Smooth muscle cell (in vitro differentiated cells): ENCODE measurements at regions not wholly inside any gene's neighbourhood (a gene's known extent, or its start where the extent isn't known, plus 50 kb on each side); places are given as distances from the start of the nearest gene placed in this dataset.

Experiments used
- DNase-seq: peaks from one replicate; lab custom pipeline; 2025; ENCODE audit not compliant: unreplicated experiment; lab: John Stamatoyannopoulos, UW
- H2AFZ ChIP-seq: fragments of 200-600 bp; sonication (generic); 2 replicates; pipeline ENCODE4 v1.6.0; 2016; ENCODE audit warnings: antibody characterized with exemption, low read depth, mild to moderate bottlenecking
- H3F3A ChIP-seq: fragments of 200-600 bp; sonication (generic); 2 replicates; pipeline ENCODE4 v1.6.0; 2017; ENCODE audit warnings: antibody characterized with exemption, low read depth
- H3K27ac ChIP-seq: fragments of 200-600 bp; sonication (generic); 2 replicates; pipeline ENCODE4 v1.5.1; 2016; ENCODE audit warnings: low read depth, mild to moderate bottlenecking
- H3K27me3 ChIP-seq: fragments of 200-600 bp; sonication (generic); 2 replicates; pipeline ENCODE4 v1.6.1; 2016; ENCODE audit warnings: low read depth, mild to moderate bottlenecking
- H3K36me3 ChIP-seq: fragments of 200-600 bp; sonication (generic); 2 replicates; pipeline ENCODE4 v1.5.1; 2016; ENCODE audit warnings: low read depth
- H3K4me1 ChIP-seq: fragments of 200-600 bp; sonication (generic); 2 replicates; pipeline ENCODE4 v1.5.1; 2016; ENCODE audit warnings: low read depth
- H3K4me2 ChIP-seq: fragments of 200-600 bp; sonication (generic); 2 replicates; pipeline ENCODE4 v1.6.0; 2016; ENCODE audit warnings: mild to moderate bottlenecking
- H3K4me3 ChIP-seq: fragments of 200-600 bp; sonication (generic); 2 replicates; pipeline ENCODE4 v1.5.1; 2016; ENCODE audit warnings: mild to moderate bottlenecking
- H3K79me2 ChIP-seq: fragments of 200-600 bp; sonication (generic); 2 replicates; pipeline ENCODE4 v1.6.0; 2016; ENCODE audit warnings: low read depth, mild to moderate bottlenecking
- H3K9ac ChIP-seq: fragments of 200-600 bp; sonication (generic); 2 replicates; pipeline ENCODE4 v1.6.0; 2016; ENCODE audit warnings: low read depth
- H3K9me3 ChIP-seq: fragments of 200-600 bp; sonication (generic); replicated peaks from 2 replicates; pipeline ENCODE4 v1.5.1; 2016; ENCODE audit warnings: low read depth
- H4K20me1 ChIP-seq: fragments of 200-600 bp; sonication (generic); 2 replicates; pipeline ENCODE4 v1.6.0; 2016; ENCODE audit warnings: low read depth
- CTCF ChIP-seq: fragments of 200-600 bp; sonication (generic); IDR thresholded peaks from 2 replicates; pipeline ENCODE4 v1.5.1; 2017; ENCODE audit warnings: borderline replicate concordance, mild to moderate bottlenecking, antibody characterized with exemption; ENCODE audit not compliant: insufficient read depth, poor library complexity, severe bottlenecking
- WGBS: methylation state at CpG from one replicate; pipeline ENCODE4 v1.1.7; 2016; ENCODE audit warnings: low lambda C conversion rate; 5-methylcytosine and 5-hydroxymethylcytosine counted together

- Histone ChIP-seq H3K4me1 (no peaks in the 10 kb centered on the region), H3K4me3 (no peak overlapping the region), H3K79me2 (no peaks in the 10 kb centered on the region), H3K36me3 (no peaks in the 10 kb centered on the region), H3F3A (no peaks in the 10 kb centered on the region), H3K4me2 (peak overlapping the region; percentile 3), H3K9me3 (no peaks in the 10 kb centered on the region), H2AFZ (peak overlapping the region; percentile 66), H3K27me3 (no peaks in the 10 kb centered on the region), H3K9ac (no peak overlapping the region), H4K20me1 (no peaks in the 10 kb centered on the region), H3K27ac (peak overlapping the region; percentile 12)
- no peak for TF ChIP-seq CTCF
- no peak for DNase-seq
- 87% methylated on average over 2 of the region's 2 CpGs for WGBS
Observed at GRCh38 chr5:21263361-21263760, 1275.4 kb upstream of the CDH18 start.

GRCh38 chr5:21254161-21254560, 1266.2 kb upstream of the CDH18 start:
- no peak overlapping the region for H3K4me3 ChIP-seq
- H3K4me1 ChIP-seq, result no peaks in the 10 kb centered on the region
- 95% methylated on average over 3 of the region's 3 CpGs for WGBS
- no peaks in the 10 kb centered on the region for H4K20me1 ChIP-seq
- H3K27ac ChIP-seq, result no peak overlapping the region
- H3K36me3 ChIP-seq, result no peaks in the 10 kb centered on the region
- no peaks in the 10 kb centered on the region for H3F3A ChIP-seq
- H2AFZ ChIP-seq, result no peak overlapping the region
- H3K9ac ChIP-seq, result no peak overlapping the region
- TF ChIP-seq CTCF, result no peak
- no peaks in the 10 kb centered on the region for H3K9me3 ChIP-seq
- H3K27me3 ChIP-seq, result no peaks in the 10 kb centered on the region
- no peak overlapping the region for H3K4me2 ChIP-seq
- DNase-seq, result no peak
- no peaks in the 10 kb centered on the region for H3K79me2 ChIP-seq

DNA sequence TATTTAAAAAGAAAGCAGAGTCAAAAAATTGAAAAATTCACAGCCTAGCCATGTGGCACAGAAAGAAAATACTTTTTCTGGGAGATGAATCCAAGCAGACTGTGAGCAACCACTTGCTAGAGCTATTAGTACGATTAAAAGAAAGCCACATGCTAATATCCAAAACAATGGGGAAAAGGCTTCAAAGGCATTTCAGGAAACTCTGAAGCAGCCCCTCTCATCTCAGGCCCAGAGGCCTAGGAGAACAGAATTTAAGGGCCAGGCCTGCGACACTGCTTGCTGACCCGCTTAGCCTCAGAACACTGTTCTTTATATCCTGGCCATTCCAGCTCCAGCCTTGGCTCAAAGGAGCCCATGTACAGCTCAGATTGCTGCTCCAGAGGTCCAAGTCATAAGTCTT, 1257.0 kb upstream of the CDH18 start:
- 49% methylated on average over 3 of the region's 3 CpGs for WGBS
- no peak overlapping the region for H3K9ac ChIP-seq
- H3K4me1 ChIP-seq, result no peaks in the 10 kb centered on the region
- H3K4me2 ChIP-seq, result no peak overlapping the region
- TF ChIP-seq CTCF, result no peak
- H3K79me2 ChIP-seq, result no peaks in the 10 kb centered on the region
- no peaks in the 10 kb centered on the region for H3K36me3 ChIP-seq
- H3K27ac ChIP-seq, result no peak overlapping the region
- H3K27me3 ChIP-seq, result no peaks in the 10 kb centered on the region
- DNase-seq, result no peak
- H3K4me3 ChIP-seq, result no peak overlapping the region
- H2AFZ ChIP-seq, result no peak overlapping the region
- H4K20me1 ChIP-seq, result no peaks in the 10 kb centered on the region
- no peaks in the 10 kb centered on the region for H3K9me3 ChIP-seq
- no peaks in the 10 kb centered on the region for H3F3A ChIP-seq

DNA sequence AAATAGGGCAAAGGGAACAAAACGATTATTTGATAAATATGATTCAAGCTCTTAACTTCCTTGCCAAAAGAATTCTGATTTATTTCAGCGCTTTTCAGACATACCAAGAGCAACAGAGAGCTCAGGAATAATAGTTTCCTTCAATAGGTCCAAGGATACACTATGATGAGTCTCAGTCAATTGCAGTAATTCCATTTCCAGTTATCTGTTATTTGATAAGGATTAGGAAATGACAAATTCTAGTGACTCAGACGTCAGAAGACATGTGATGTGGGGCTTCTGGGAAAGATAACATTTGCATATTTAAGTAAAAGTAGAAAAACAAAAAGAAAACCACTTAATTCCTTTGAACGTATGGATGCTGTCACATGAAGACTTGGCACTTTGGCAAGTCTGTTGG, 1250.8 kb upstream of the CDH18 start:
- no peaks in the 10 kb centered on the region for H3K4me1 ChIP-seq
- H3F3A ChIP-seq, result no peaks in the 10 kb centered on the region
- no peaks in the 10 kb centered on the region for H3K79me2 ChIP-seq
- no peaks in the 10 kb centered on the region for H4K20me1 ChIP-seq
- no peaks in the 10 kb centered on the region for H3K27me3 ChIP-seq
- DNase-seq, result no peak
- H2AFZ ChIP-seq, result no peak overlapping the region
- no peaks in the 10 kb centered on the region for H3K9me3 ChIP-seq
- H3K36me3 ChIP-seq, result no peaks in the 10 kb centered on the region
- H3K4me2 ChIP-seq, result no peak overlapping the region
- H3K4me3 ChIP-seq, result no peak overlapping the region
- no peak overlapping the region for H3K9ac ChIP-seq
- no peak for TF ChIP-seq CTCF
- peak overlapping the region; percentile 83 for H3K27ac ChIP-seq
- WGBS, result 46% methylated on average over 4 of the region's 4 CpGs
